AG04449 (cell line): ENCODE measurements at regions not wholly inside any gene's neighbourhood (a gene's known extent, or its start where the extent isn't known, plus 50 kb on each side); places are given as distances from the start of the nearest gene placed in this dataset.
"Not testable (repeated sequence)": the region's sequence is repeated elsewhere in the genome, so short reads cannot be mapped to it uniquely, and the experiment has no call there.

Experiments
- CTCF ChIA-PET: fragments of 350-600 bp; formaldehyde crosslinking; extraction: SDS; loops from one replicate; lab custom pipeline; 2021; ENCODE audit warnings: antibody characterized with exemption; lab: Yijun Ruan, JAX
- POLR2A ChIA-PET: fragments of 400-600, 350-600 bp; formaldehyde crosslinking; extraction: SDS; loops from one replicate; lab custom pipeline; 2020; ENCODE audit warnings: antibody characterized with exemption, inconsistent platforms; lab: Yijun Ruan, JAX
- DNase-seq: peaks from one replicate; pipeline ENCODE4 v3.0.0-alpha.2; 2010; ENCODE audit warnings: low read depth, low spot score
- H3K4me3 ChIP-seq: 2 replicates; pipeline ENCODE4 v1.5.1; 2011; ENCODE audit warnings: low read depth, mild to moderate bottlenecking, control low read depth, low read length
- CTCF ChIP-seq: IDR thresholded peaks from one replicate; pipeline ENCODE4 v1.5.1; 2011; ENCODE audit warnings: mild to moderate bottlenecking, moderate library complexity, low read length, control low read depth, inconsistent platforms; ENCODE audit not compliant: insufficient read depth; ENCODE audit errors: missing control alignments

DNA sequence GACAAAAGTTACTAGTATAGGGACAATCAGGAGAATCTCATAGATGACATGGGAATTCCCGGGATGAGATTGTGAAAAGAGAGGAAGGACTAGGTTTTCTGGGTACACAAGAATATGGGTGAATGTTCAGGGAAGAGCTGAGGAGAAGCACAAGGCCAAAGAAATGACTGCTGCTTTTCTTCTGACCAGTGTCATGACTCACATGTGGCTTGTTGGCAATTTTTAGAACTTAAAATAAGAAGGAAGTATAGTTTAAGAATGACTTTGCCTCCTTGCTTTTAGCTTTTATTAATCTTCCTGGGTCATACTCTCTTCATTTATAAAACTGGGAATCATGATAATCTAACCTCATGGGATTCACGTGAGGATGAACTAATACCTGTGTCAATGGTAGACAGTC, 652.4 kb upstream of the MEF2C start:
- DNase-seq: no peak
- no peak for TF ChIP-seq CTCF
- POLR2A ChIA-PET: no interaction called here
- CTCF ChIA-PET: interaction anchor here (1.1 kb wide), 1 partner anchor 10 kb away, joined by 4 read pairs; no protein-coding TSS in a partner anchor
- H3K4me3 ChIP-seq: no peak overlapping the region

- TF ChIP-seq CTCF: no peak
- ChIA-PET CTCF (interaction anchor here (1.1 to 1.5 kb wide), 2 partner anchors 9 to 11 kb away, joined by 4 read pairs; no protein-coding TSS in a partner anchor), POLR2A (no interaction called here)
- H3K4me3 ChIP-seq: no peak overlapping the region
- peak; percentile 44 for DNase-seq
Observed at GRCh38 chr5:89534331-89534730, 651.3 kb upstream of the MEF2C start.

- no peak for DNase-seq
- CTCF ChIA-PET: interaction anchor here (1.2 kb wide), 1 partner anchor 9 kb away, joined by 4 read pairs; no protein-coding TSS in a partner anchor
- TF ChIP-seq CTCF: no peak
- POLR2A ChIA-PET: no interaction called here
- no peak overlapping the region for H3K4me3 ChIP-seq
Observed at GRCh38 chr5:89524785-89525184, 641.8 kb upstream of the MEF2C start.

- H3K4me3 ChIP-seq, DNase-seq, CTCF ChIA-PET, POLR2A ChIA-PET: not testable (repeated sequence)
Observed at GRCh38 chr5:89523867-89524266, 640.9 kb upstream of the MEF2C start.

DNA sequence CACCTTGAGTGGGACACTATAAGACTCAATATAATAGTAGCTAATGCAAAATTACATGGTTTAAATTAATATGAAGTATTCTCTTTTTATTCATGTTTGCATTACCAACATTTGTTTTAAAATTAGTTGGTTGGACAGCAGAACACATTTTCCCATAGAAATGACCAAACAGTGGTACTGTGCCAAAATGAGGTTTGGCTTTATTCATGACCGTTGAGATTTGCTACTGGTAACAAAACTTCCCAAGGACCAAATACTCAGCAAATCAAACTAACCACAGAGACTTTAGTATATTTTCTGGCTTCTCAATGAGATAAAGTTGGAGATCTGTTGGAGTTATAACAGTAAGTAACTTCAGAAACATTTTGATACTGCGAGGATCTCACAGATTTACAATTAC, 637.8 kb upstream of the MEF2C start:
- DNase-seq: no peak
- ChIA-PET CTCF (no interaction called here), POLR2A (no interaction called here)
- TF ChIP-seq CTCF: no peak
- H3K4me3 ChIP-seq: no peak overlapping the region

GRCh38 chr5:89513299-89514044, 630.5 kb upstream of the MEF2C start:
- TF ChIP-seq CTCF: no peak
- POLR2A ChIA-PET: no interaction called here
- DNase-seq: no peak
- CTCF ChIA-PET: no interaction called here
- no peak overlapping the region for H3K4me3 ChIP-seq

DNA sequence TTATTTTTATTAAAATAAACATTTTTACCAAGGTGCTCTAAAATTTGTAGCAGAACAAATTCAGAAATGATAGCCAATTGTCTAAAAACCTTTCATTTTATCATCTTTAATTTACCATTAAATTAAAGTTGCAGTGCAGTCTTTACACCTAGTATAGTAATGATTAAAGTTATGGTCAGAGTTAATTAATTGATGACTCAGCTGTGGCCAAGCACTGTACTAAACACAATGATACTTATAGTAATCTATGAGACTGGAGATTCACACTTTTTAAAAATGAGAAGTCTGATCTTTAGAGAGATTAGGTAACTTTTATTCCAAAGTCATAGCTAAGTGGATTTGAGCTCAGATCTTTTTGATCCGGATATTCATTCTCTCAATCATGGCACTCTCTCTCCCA, 621.1 kb upstream of the MEF2C start:
- DNase-seq: no peak
- CTCF ChIA-PET: no interaction called here
- H3K4me3 ChIP-seq: no peak overlapping the region
- TF ChIP-seq CTCF: no peak
- POLR2A ChIA-PET: no interaction called here
